ENCODE measurements at regions not wholly inside any gene's neighbourhood (a gene's known extent, or its start where the extent isn't known, plus 50 kb on each side); places are given as distances from the start of the nearest gene placed in this dataset.
"Not testable (repeated sequence)": the region's sequence is repeated elsewhere in the genome, so short reads cannot be mapped to it uniquely, and the experiment has no call there.

- no peak for DNase-seq (ENCODE audit: low read depth in 2 of 2)
These were observed 169.3 kb upstream of the BET1 start for GRCh38 chr7:94173436-94173835.

GRCh38 chr7:94174375-94174774 lies 170.2 kb upstream of the BET1 start:
- DNase-seq (ENCODE audit: low read depth in 2 of 2) = peak in 1 of 2 donors; percentile 59

DNA sequence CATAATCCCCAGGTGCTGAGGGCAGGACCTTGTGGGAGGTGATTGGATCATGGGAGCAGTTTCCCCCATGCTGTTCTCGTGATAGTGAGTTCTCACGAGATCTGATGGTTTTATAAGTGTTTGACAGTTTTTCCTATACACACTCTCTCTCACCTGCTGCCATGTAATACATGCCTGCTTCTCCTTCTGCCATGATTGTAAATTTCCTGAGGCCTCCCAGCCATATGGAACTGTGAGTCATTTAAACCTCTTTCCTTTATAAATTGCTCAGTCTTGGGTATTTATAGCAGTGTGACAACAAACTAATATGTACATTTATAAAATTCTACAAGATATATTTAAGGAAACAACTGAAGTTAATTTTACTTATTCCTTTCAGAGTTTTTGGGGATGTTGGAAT lies 170.8 kb upstream of the BET1 start:
- DNase-seq (ENCODE audit: low read depth in 2 of 2) = peak in 1 of 2 donors; percentile 61

- peak; percentile 68 to 88 for DNase-seq (ENCODE audit: low read depth in 2 of 2)
These were observed 172.6 kb upstream of the BET1 start for GRCh38 chr7:94176694-94177200.

- peak in 1 of 2 donors; percentile 96 for DNase-seq (ENCODE audit: low read depth in 2 of 2)
These were observed 173.3 kb upstream of the BET1 start for GRCh38 chr7:94177441-94177840.

- DNase-seq (ENCODE audit: low read depth in 2 of 2) = no peak
These were observed 174.1 kb upstream of the BET1 start for GRCh38 chr7:94178230-94178629.

DNA sequence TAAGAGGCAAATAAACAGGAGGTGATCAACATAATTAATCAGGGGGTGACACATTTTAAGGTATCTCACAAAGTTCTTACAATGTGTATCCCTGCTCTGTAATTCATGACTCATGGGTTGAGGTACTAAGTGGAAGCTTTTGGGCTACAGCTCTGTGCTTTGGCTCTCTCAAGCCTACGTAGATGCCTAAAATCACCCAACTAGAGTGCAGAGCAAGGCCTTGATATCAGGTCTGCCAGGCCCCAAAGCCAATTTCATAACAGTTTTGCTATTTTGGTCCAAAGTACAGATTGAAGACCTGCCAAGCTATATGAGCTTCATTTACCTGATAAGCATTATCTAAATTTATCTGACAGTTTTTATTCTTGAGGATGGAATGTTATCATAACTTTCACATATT lies 175.3 kb upstream of the BET1 start:
- no peak for DNase-seq (ENCODE audit: low read depth in 2 of 2)

- DNase-seq (ENCODE audit: low read depth in 2 of 2) = peak; percentile 33 to 88
These were observed 177.9 kb upstream of the BET1 start for GRCh38 chr7:94182066-94182465.

DNA sequence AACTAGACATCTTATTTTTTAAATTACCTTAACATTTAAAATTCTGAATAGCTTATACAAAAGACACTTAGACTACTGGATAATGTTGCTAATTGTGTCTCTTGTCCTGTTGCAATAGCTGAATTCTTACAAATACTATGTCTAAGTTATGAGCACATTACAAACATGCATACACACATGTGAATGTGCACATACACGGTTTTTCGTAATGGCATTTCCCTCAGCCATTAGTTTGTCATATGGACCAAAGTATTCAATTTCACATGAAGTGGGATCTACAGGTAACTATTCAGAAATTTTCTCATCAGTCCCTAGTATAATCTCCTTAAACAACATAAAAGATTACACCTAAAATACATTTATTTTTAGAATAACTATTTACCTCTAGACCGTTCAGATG lies 178.6 kb upstream of the BET1 start:
- DNase-seq (ENCODE audit: low read depth in 2 of 2) = peak in 1 of 2 donors; percentile 39

GRCh38 chr7:94183289-94183749 lies 179.2 kb upstream of the BET1 start:
- DNase-seq (ENCODE audit: low read depth in 2 of 2) = peak; percentile 89 to 98

- DNase-seq (ENCODE audit: low read depth in 2 of 2) = peak in 1 of 2 donors; percentile 14
These were observed 179.7 kb upstream of the BET1 start for GRCh38 chr7:94183891-94184290.

- DNase-seq (ENCODE audit: low read depth in 2 of 2) = no peak
These were observed 184.2 kb upstream of the BET1 start for GRCh38 chr7:94188350-94188749.

DNA sequence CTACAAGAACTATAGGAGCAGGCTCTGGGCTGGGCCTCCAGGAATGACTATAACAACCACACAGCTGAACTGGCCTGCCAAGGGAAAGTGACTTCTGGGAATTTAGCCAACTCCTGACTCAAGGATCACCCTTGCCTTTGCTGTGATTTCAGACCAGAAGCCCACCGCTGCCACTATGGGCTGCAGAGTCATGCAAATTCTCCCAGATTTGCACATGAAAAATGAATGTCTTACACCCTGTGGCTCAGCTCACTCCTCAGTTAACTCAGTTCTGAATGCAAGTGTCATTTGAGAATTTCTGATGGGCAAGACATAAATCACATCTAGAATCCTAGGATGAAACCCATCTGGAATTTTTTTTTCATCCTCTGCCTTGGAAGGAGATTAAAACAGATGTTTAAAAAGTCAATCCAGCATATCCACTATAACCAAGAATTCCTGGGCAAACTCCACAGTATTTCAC lies 186.5 kb upstream of the BET1 start:
- peak in 1 of 2 donors; percentile 93 for DNase-seq (ENCODE audit: low read depth in 2 of 2)

DNA sequence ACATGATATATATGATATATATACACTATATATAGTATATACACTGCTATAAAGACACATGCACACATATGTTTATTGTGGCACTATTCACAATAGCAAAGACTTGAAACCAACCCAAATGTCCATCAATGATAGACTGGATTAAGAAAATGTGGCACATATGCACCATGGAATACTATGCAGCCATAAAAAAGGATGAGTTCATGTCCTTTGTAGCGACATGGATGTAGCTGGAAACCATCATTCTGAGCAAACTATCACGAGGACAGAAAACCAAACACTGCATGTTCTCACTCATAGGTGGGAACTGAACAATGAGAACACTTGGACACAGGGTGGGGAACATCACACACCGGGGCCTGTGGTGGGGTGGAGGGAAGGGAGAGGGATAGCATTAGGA lies 190.3 kb upstream of the BET1 start:
- DNase-seq (ENCODE audit: low read depth in 2 of 2) = not testable (repeated sequence)

GRCh38 chr7:94195201-94195600 lies 191.0 kb upstream of the BET1 start:
- no peak for DNase-seq (ENCODE audit: low read depth in 2 of 2)

DNA sequence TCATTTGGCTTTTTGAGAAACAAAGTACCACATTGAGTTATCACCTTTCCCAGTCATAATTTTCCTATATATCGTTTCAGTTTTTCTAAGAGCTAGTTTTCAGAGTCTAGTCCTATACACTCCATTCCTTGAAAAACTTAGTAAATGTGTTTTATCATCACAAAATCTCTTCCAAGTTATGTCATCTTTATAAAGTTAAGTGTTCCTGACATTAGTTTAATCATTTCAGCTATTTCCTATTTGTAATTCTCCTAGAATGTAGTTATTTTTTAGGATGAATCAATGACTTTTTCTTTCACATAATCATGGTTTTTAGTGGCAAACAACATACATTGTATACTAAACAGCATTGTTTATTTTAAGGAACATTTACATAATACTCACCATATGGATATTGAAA lies 191.7 kb upstream of the BET1 start:
- DNase-seq (ENCODE audit: low read depth in 2 of 2) = no peak

GRCh38 chr7:94205529-94205928 lies 189.2 kb upstream of the COL1A2 start:
- DNase-seq (ENCODE audit: low read depth in 2 of 2) = no peak

GRCh38 chr7:94206295-94206694 lies 188.4 kb upstream of the COL1A2 start:
- no peak for DNase-seq (ENCODE audit: low read depth in 2 of 2)

DNA sequence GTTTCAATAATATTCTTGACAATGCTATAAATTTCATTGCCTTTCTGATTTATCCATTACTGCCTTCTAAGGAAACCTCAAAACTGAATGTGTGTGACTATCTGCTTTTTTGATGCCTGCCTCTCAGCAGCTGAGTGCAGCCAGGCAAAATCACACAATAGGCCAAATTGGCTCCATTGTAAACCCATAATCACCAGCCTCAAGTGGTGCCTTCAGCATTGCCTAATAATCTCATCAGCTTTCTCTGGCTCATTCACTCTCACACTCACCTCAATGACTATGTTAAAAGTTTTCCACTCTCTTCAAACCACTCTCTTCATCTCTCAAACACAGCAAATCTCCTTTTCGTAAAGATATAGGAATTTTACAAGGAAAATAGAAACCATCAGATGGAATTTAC lies 182.5 kb upstream of the COL1A2 start:
- no peak for DNase-seq (ENCODE audit: low read depth in 2 of 2)

GRCh38 chr7:94216944-94217461 lies 177.7 kb upstream of the COL1A2 start:
- no peak for DNase-seq (ENCODE audit: low read depth in 2 of 2)

GRCh38 chr7:94217766-94218165 lies 176.9 kb upstream of the COL1A2 start:
- DNase-seq (ENCODE audit: low read depth in 2 of 2) = no peak

DNA sequence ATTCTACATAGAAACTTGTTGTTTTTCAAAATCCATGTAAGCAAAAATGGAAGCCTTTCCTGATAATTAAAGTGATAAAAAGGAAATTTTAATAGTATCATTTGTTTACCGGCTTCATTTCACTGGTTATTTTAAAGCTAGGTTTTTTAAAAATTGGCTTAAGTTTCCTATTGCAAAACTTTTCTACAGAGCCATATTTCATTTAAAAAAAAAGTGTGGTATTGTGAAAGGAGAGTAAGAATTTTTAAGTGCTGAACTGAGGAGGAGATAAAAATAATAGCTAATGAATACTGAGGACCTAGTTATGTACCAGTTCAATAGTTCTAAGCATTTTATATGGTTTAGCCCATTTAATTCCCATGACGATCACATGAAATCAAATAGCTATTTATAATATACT lies 172.2 kb upstream of the COL1A2 start:
- no peak for DNase-seq (ENCODE audit: low read depth in 2 of 2)

DNA sequence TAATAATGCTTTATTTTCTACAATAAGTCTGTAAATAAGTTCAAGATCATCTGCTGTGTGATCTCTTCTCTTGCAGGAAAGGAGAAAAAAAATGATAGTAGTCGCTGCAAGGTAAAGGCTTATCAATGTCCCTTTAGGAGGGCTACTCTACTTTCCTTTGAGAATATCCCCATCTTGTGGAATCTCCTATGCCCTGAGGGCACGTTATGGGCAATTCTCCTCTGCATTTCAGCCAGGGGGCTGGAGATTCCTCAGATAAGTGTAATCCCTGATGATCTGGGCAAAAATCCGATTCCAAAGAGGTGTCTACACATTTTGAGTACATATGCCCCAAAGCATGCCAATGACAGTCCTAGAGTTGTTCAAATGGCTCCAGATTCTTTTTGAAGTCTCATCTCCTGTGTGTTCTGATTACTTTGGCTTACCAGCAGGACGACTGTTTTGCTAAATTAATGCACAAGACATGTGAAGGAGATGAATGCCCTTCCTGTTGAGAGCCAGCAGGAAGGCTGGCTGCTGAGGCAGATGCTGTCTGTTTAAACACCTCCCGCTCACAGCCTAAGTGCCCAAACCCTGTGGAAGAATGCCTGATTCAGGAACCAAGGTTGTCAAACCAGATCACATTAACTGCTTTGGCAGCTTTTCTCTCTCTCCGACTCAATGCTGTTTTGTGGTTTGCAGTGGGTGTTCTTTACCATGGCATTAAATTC lies 171.2 kb upstream of the COL1A2 start:
- peak; percentile 55 to 73 for DNase-seq (ENCODE audit: low read depth in 2 of 2)

Data from dermis microvascular lymphatic vessel endothelial cell (primary cell).